GM19468 (cell line): ENCODE measurements at regions not wholly inside any gene's neighbourhood (a gene's known extent, or its start where the extent isn't known, plus 50 kb on each side); places are given as distances from the start of the nearest gene placed in this dataset.

Experiments used
- ATAC-seq: cut with Tn5 transposase; IDR thresholded peaks from one replicate; pipeline ENCODE4 v1.9.1; 2021; ENCODE audit warnings: mild to moderate bottlenecking, moderate library complexity, moderate number of reproducible peaks; ENCODE audit not compliant: unreplicated experiment; ENCODE audit errors: extremely low read depth

GRCh38 chr9:99605016-99605743, 216.5 kb upstream of the NR4A3 start:
- no peak for ATAC-seq

DNA sequence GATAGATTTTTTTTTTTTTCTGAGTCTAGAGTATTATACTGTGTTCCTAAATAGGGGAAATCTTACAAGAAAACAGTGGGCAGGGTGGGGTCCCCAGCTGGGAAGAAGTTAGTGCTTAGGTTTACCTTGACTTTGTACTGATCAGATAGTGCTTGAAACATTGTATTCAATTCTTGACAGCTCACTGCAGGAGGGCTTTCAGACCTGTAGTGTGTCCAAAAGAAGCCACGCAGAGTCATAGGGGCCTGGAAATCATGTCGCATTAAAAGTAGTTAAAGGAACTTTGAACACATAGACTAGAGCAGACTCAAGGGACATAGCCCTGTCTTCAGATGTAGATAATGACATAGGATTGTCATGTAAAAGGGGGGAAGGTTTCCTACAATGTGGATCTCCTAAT, 215.4 kb upstream of the NR4A3 start:
- no peak for ATAC-seq

- ATAC-seq, result no peak
Observed at GRCh38 chr9:99606957-99607356, 214.7 kb upstream of the NR4A3 start.

DNA sequence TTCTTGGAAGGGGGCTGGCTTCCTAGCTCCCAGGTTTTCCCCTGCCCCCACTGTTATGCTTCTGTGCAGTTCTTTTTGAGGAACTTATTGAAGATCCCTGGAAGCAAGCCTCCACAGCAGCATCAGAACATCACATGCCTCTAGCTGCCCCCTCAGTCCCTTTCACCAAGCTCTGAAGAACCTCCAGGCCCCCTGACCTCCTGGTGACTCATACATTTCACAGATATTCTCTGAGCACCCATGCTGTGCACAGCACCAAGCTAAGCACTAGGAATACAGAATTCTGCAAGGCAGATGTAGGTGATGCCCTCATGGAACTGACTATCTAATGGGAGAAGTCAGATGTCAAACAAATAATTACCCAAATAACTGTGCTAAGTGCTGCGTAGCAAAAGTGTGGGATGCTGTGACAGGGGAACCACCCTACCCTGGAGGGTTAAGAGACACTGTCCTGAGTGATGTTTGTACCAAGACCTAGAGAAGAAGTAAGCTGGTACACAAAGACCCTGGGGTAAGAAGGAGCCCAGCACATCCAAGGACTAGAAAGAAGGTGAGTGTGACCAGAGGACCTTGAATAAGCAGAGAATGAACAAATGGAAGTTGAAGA, 213.7 kb upstream of the NR4A3 start:
- no peak for ATAC-seq

- ATAC-seq, result no peak
Observed at GRCh38 chr9:99614341-99614740, 207.3 kb upstream of the NR4A3 start.

DNA sequence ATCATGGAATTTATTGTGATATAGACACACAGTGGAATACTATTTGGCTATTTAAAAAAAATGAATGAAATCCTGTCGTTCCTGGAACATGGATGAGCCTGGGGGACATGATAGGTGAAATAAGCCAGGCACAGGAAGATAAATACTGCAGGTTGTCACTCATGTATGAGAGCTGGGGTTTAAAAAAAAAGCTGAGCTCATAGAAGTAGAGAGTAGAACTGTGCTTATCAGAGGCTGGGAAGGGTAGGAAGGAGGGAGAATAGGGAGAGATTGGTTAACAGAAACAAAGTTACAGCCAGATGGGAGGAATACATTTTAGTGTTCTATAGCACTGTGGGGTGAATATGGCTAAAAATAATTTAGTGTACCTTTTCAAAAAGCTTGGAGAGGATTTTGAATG, 200.6 kb upstream of the NR4A3 start:
- no peak for ATAC-seq

- no peak for ATAC-seq
Observed at GRCh38 chr9:99622679-99623078, 199.0 kb upstream of the NR4A3 start.

- no peak for ATAC-seq
Observed at GRCh38 chr9:99623780-99624364, 197.8 kb upstream of the NR4A3 start.

GRCh38 chr9:99624499-99625233, 197.0 kb upstream of the NR4A3 start:
- ATAC-seq, result no peak

GRCh38 chr9:99626426-99626825, 195.3 kb upstream of the NR4A3 start:
- ATAC-seq, result no peak

- ATAC-seq, result no peak
Observed at GRCh38 chr9:99628285-99628684, 193.4 kb upstream of the NR4A3 start.

DNA sequence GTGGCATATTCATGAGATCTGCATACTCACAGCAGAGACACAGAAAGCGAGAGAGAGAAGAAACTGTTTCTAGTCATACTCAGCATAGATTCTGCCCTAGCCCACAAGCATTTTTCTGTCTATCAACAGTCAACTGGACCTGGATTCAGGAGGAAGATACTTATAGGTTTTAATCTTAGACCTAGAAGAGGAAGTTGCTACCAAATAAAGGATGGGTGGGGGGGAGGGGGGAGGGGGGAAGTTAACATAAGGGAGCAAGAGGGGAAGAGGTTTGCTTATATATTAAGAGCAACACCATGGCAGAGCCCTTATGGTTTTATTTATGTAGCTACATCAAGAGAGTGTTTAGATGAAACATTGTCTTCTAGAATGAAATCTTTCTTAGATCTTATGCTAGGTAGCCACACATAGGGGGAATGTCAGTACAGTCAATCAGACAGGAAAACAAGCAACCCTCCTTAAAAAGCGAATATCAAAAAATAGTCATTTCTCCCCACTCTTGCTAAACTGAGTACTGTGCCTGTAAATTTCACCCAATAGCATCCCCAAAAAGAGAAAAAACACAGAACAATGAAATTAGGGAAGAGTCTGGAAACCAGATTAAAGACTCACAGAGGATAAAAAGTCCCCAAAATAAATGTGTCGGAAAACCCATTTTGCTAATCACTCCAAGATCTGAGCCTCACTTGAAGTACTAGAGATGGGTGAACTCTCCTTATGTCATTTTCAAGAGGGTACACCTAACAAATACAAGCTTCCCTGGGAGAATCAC, 192.7 kb upstream of the NR4A3 start:
- no peak for ATAC-seq

DNA sequence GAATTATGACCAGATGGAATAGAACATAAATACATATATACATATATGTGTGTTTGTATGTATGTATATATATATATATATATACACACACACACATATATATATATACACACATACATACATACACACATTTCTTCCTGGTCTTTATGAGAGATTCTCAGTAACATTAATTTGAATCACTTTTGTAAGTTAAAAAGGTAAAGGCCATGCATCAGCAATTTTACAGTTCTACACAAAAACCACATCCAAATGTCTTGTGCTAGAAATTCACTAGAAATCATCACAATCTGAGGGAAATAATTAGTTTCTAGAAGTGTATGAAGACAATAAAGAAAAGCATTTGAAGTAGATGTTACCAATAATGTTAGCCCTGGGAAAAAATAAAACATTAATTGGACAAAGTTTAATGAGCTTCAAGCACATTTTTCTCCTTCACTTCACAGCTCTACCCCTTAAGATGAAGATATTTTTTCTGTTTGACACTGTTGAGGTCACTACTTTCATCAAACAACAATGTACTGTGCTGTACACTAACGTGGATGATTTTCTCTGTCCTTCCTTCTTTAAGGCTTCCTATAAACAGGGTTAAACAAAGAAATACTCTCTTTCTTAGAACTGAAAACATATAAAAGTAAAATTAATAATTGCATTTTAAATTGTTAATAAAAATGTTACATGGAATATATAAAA, 189.2 kb upstream of the NR4A3 start:
- ATAC-seq, result no peak

DNA sequence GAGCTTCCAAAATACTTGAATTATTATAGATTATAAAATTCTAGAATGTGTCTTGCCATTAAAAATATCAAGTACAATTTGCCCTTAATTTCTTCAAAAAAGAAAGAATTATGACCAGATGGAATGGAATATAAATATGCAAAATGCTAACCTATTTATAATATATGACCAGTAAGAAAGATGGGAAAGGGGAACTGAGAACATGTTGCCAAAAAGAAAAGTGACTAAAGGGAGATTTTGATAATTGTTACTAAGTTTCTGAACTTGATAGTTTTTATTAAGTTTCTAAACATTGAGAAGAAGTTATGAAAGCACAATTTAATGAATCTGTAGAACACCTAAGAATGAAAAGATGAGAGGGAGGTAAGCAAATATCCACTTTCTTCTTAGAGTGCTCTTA, 188.4 kb upstream of the NR4A3 start:
- ATAC-seq, result no peak

DNA sequence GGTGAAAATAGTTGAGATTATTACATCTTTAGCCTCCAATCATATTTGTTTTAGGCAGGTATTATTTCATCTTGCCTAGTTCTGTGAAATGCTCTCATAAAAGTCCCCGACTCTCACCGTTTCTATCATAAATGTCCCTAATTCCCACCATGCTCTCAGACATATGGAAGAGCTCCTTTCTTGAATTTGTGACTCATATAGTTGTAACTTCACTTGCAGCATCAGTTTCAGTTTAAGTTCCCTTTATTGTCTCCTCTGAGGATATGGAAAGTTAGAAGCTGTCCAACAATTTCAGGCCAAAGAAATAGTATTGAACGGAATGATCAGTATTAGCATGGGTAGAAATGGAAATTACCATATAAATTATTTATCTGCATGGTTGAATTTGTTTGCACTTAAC, 187.5 kb upstream of the NR4A3 start:
- ATAC-seq, result no peak

GRCh38 chr9:99635032-99635431, 186.7 kb upstream of the NR4A3 start:
- no peak for ATAC-seq

DNA sequence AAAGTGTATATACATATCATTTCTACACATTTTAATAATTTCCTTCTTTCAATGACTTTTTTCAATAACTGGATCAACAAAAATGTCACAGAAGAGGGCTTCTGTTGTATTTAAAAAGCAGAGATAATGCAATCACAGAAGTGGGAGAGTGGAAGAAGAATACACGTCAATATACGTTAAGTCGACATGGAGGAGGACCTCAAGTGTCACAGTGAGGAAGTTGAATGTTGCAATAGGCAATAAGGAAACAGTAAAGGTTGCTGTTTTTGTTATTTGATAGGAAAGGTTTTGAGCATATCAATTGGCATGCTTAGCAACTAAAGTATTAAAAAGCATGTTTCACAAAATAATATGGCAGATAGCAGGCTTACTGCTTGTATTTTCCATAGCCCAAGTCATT, 184.0 kb upstream of the NR4A3 start:
- no peak for ATAC-seq

GRCh38 chr9:99638971-99639370, 182.7 kb upstream of the NR4A3 start:
- no peak for ATAC-seq

GRCh38 chr9:99647604-99648003, 174.1 kb upstream of the NR4A3 start:
- no peak for ATAC-seq
